Breast epithelium (tissue), 3 donors: ENCODE measurements at regions not wholly inside any gene's neighbourhood (a gene's known extent, or its start where the extent isn't known, plus 50 kb on each side); places are given as distances from the start of the nearest gene placed in this dataset.

Experiments used
- CTCF ChIP-seq, 3 donors: fragments of 450-650 bp; IDR thresholded peaks; one replicate each; pipeline ENCODE4 v1.5.1; 2016 to 2017; ENCODE audit warnings: antibody characterized with exemption in 3 of 3, mild to moderate bottlenecking in 3 of 3, moderate library complexity in 3 of 3
- POLR2AphosphoS5 ChIP-seq, 3 donors: sonication (generic); formaldehyde crosslinking; IDR thresholded peaks; one replicate each; pipeline ENCODE4 v1.6.1; 2017; ENCODE audit warnings: antibody characterized with exemption in 3 of 3

- no peak for TF ChIP-seq CTCF (IDR thresholded peaks at IDR 0.05)
- TF ChIP-seq POLR2AphosphoS5 (IDR thresholded peaks at IDR 0.05) = no peak
These were observed 207.6 kb upstream of the HCCS start for GRCh38 chrX:10903523-10903922.
